GM12875 (cell line): ENCODE measurements at regions not wholly inside any gene's neighbourhood (a gene's known extent, or its start where the extent isn't known, plus 50 kb on each side); places are given as distances from the start of the nearest gene placed in this dataset.

Experiments used
- H3K4me3 ChIP-seq: one replicate; pipeline ENCODE4 v1.5.1; 2011; ENCODE audit warnings: low read depth, low read length, control low read depth
- CTCF ChIP-seq: IDR thresholded peaks from 2 replicates; pipeline ENCODE4 v1.5.1; 2011; ENCODE audit warnings: low read depth, mild to moderate bottlenecking, control low read depth, inconsistent platforms, low read length, moderate library complexity, borderline replicate concordance; ENCODE audit not compliant: insufficient read depth

DNA sequence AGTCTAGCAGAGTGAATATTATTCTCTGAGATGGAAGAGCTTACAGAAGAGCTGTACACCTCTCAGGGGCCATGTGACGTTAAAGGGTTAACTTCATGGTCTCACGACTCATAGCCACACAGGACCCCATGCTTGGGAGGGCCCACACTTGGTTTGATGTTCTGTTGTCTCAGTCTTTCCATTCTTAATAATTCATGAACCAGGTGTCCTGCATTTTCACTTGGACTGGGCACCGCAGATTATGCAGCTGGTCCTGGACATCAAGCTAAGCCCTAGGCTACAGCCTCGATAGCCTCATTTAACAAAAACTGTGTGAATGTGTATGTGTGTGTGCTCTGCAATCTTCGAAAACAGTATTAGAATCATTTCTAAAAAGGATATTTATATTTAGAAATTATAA is 323.5 kb downstream of the PLK2 start:
- no peak for TF ChIP-seq CTCF
- no peak overlapping the region for H3K4me3 ChIP-seq

GRCh38 chr5:58135571-58136335 is 324.1 kb downstream of the PLK2 start:
- H3K4me3 ChIP-seq = no peak overlapping the region
- TF ChIP-seq CTCF = no peak

- H3K4me3 ChIP-seq = no peak overlapping the region
- no peak for TF ChIP-seq CTCF
Observed at GRCh38 chr5:58133631-58134296, 326.1 kb downstream of the PLK2 start.

GRCh38 chr5:58133216-58133615 is 326.7 kb downstream of the PLK2 start:
- no peak overlapping the region for H3K4me3 ChIP-seq

GRCh38 chr5:58127255-58128220 is 332.3 kb downstream of the PLK2 start:
- H3K4me3 ChIP-seq = no peak overlapping the region
- TF ChIP-seq CTCF = no peak

More at GRCh38 chr5:58133216-58133615, 326.7 kb downstream of the PLK2 start:
- no peak for TF ChIP-seq CTCF

GRCh38 chr5:58123501-58123900 is 336.4 kb downstream of the PLK2 start:
- H3K4me3 ChIP-seq = no peak overlapping the region
- TF ChIP-seq CTCF = no peak
